Skeletal muscle satellite cell (primary cell): ENCODE measurements at regions not wholly inside any gene's neighbourhood (a gene's known extent, or its start where the extent isn't known, plus 50 kb on each side); places are given as distances from the start of the nearest gene placed in this dataset.
A peak's percentile ranks its signal among the peaks of the same experiment; 100 is the strongest.

Experiments used
- H3K27me3 ChIP-seq: 2 replicates; pipeline ENCODE4 v1.7.0; 2013; ENCODE audit warnings: low read length; ENCODE audit not compliant: control insufficient read depth, insufficient read depth
- H3K36me3 ChIP-seq: 2 replicates; pipeline ENCODE4 v1.7.0; 2013; ENCODE audit warnings: mild to moderate bottlenecking, control low read depth, low read length; ENCODE audit not compliant: insufficient read depth
- H3K4me1 ChIP-seq: 2 replicates; pipeline ENCODE4 v1.7.0; 2013; ENCODE audit warnings: low read length; ENCODE audit not compliant: control insufficient read depth, insufficient read depth
- H3K4me2 ChIP-seq: 2 replicates; pipeline ENCODE4 v1.7.0; 2013; ENCODE audit warnings: mild to moderate bottlenecking, low read length
- H3K4me3 ChIP-seq: 2 replicates; pipeline ENCODE4 v1.7.0; 2013; ENCODE audit warnings: low read length
- H3K9ac ChIP-seq: 2 replicates; pipeline ENCODE4 v1.7.0; 2013; ENCODE audit warnings: mild to moderate bottlenecking, low read depth, low read length, moderate library complexity
- H3K9me3 ChIP-seq: replicated peaks from 2 replicates; pipeline ENCODE4 v1.7.0; 2013; ENCODE audit warnings: mild to moderate bottlenecking, control low read depth, low read length

- H3K27me3 ChIP-seq, result no peaks in the 10 kb centered on the region
- H3K9ac ChIP-seq, result no peak overlapping the region
- peaks cover 19% of the 10 kb centered on the region for H3K4me1 ChIP-seq
- H3K36me3 ChIP-seq, result no peaks in the 10 kb centered on the region
- H3K4me3 ChIP-seq, result no peak overlapping the region
- H3K9me3 ChIP-seq, result no peaks in the 10 kb centered on the region
- no peak overlapping the region for H3K4me2 ChIP-seq
Observed at GRCh38 chr10:36178616-36179015, 536.5 kb upstream of the FZD8 start.

GRCh38 chr10:36177071-36177470 is 535.0 kb upstream of the FZD8 start:
- Histone ChIP-seq H3K4me3 (no peak overlapping the region), H3K4me2 (no peak overlapping the region), H3K36me3 (no peaks in the 10 kb centered on the region), H3K9ac (no peak overlapping the region), H3K27me3 (no peaks in the 10 kb centered on the region), H3K4me1 (peaks cover 26% of the 10 kb centered on the region), H3K9me3 (no peaks in the 10 kb centered on the region)

- Histone ChIP-seq H3K27me3 (no peaks in the 10 kb centered on the region), H3K36me3 (no peaks in the 10 kb centered on the region), H3K4me2 (no peak overlapping the region), H3K9me3 (no peaks in the 10 kb centered on the region), H3K4me1 (peaks cover 28% of the 10 kb centered on the region), H3K4me3 (no peak overlapping the region), H3K9ac (no peak overlapping the region)
Observed at GRCh38 chr10:36175954-36176353, 533.9 kb upstream of the FZD8 start.

- no peak overlapping the region for H3K4me3 ChIP-seq
- no peak overlapping the region for H3K9ac ChIP-seq
- no peaks in the 10 kb centered on the region for H3K36me3 ChIP-seq
- H3K27me3 ChIP-seq, result no peaks in the 10 kb centered on the region
- peaks cover 28% of the 10 kb centered on the region for H3K4me1 ChIP-seq
- H3K4me2 ChIP-seq, result no peak overlapping the region
- no peaks in the 10 kb centered on the region for H3K9me3 ChIP-seq
Observed at GRCh38 chr10:36173364-36173763, 531.3 kb upstream of the FZD8 start.

- Histone ChIP-seq H3K4me1 (peaks cover 28% of the 10 kb centered on the region), H3K27me3 (no peaks in the 10 kb centered on the region), H3K4me3 (peak overlapping the region; percentile 62), H3K4me2 (peak overlapping the region; percentile 88), H3K9me3 (no peaks in the 10 kb centered on the region), H3K9ac (peak overlapping the region; percentile 82), H3K36me3 (no peaks in the 10 kb centered on the region)
Observed at GRCh38 chr10:36171953-36172940, 530.2 kb upstream of the FZD8 start.

GRCh38 chr10:36171556-36171952 is 529.5 kb upstream of the FZD8 start:
- Histone ChIP-seq H3K4me1 (peaks cover 28% of the 10 kb centered on the region), H3K4me2 (peak overlapping the region; percentile 88), H3K36me3 (no peaks in the 10 kb centered on the region), H3K27me3 (no peaks in the 10 kb centered on the region), H3K9ac (peak overlapping the region; percentile 82), H3K9me3 (no peaks in the 10 kb centered on the region), H3K4me3 (peak overlapping the region; percentile 4)

GRCh38 chr10:36170943-36171501 is 528.9 kb upstream of the FZD8 start:
- no peaks in the 10 kb centered on the region for H3K27me3 ChIP-seq
- H3K9ac ChIP-seq, result peak overlapping the region; percentile 82

GRCh38 chr10:36170142-36170719 is 528.1 kb upstream of the FZD8 start:
- Histone ChIP-seq H3K4me1 (peaks cover 28% of the 10 kb centered on the region), H3K4me3 (no peak overlapping the region), H3K9me3 (no peaks in the 10 kb centered on the region), H3K36me3 (no peaks in the 10 kb centered on the region), H3K4me2 (no peak overlapping the region), H3K27me3 (no peaks in the 10 kb centered on the region), H3K9ac (no peak overlapping the region)

More at GRCh38 chr10:36170943-36171501, 528.9 kb upstream of the FZD8 start:
- Histone ChIP-seq H3K9me3 (no peaks in the 10 kb centered on the region), H3K4me3 (no peak overlapping the region), H3K4me1 (peaks cover 28% of the 10 kb centered on the region), H3K4me2 (no peak overlapping the region), H3K36me3 (no peaks in the 10 kb centered on the region)

GRCh38 chr10:36168777-36169176 is 526.7 kb upstream of the FZD8 start:
- Histone ChIP-seq H3K9ac (no peak overlapping the region), H3K4me1 (peaks cover 28% of the 10 kb centered on the region), H3K4me3 (no peak overlapping the region), H3K9me3 (no peaks in the 10 kb centered on the region), H3K27me3 (no peaks in the 10 kb centered on the region), H3K36me3 (no peaks in the 10 kb centered on the region), H3K4me2 (no peak overlapping the region)

- Histone ChIP-seq H3K36me3 (no peaks in the 10 kb centered on the region), H3K27me3 (no peaks in the 10 kb centered on the region), H3K4me3 (no peak overlapping the region), H3K4me2 (no peak overlapping the region), H3K4me1 (no peaks in the 10 kb centered on the region), H3K9ac (no peak overlapping the region), H3K9me3 (no peaks in the 10 kb centered on the region)
Observed at GRCh38 chr10:36164556-36165504, 522.7 kb upstream of the FZD8 start.

GRCh38 chr10:36163827-36164226 is 521.7 kb upstream of the FZD8 start:
- H3K36me3 ChIP-seq, result no peaks in the 10 kb centered on the region
- no peaks in the 10 kb centered on the region for H3K27me3 ChIP-seq

More at GRCh38 chr10:36163827-36164226, 521.7 kb upstream of the FZD8 start:
- no peak overlapping the region for H3K4me2 ChIP-seq
- H3K9ac ChIP-seq, result no peak overlapping the region
- no peaks in the 10 kb centered on the region for H3K9me3 ChIP-seq
- no peak overlapping the region for H3K4me3 ChIP-seq
- no peaks in the 10 kb centered on the region for H3K4me1 ChIP-seq
